SK-N-SH (cell line): ENCODE measurements at regions not wholly inside any gene's neighbourhood (a gene's known extent, or its start where the extent isn't known, plus 50 kb on each side); places are given as distances from the start of the nearest gene placed in this dataset.

ENCODE experiments used
- CTCF ChIA-PET: fragments of 300-600, 350-600 bp; formaldehyde crosslinking; extraction: SDS; loops from one replicate; lab custom pipeline; 2021; lab: Yijun Ruan, JAX
- POLR2A ChIA-PET: fragments of 350-600 bp; sonication (Branson Sonifier 250); formaldehyde crosslinking; extraction: SDS; loops from one replicate; lab custom pipeline; 2020; ENCODE audit warnings: antibody characterized with exemption, inconsistent platforms; lab: Yijun Ruan, JAX
- DNase-seq: peaks from one replicate; pipeline ENCODE4 v3.0.0; 2012
- H2AFZ ChIP-seq: fragments of 200-600 bp; sonication (generic); 2 replicates; pipeline ENCODE4 v1.8.1; 2016; ENCODE audit warnings: antibody characterized with exemption, mild to moderate bottlenecking, low read depth
- H3F3A ChIP-seq: fragments of 200-600 bp; sonication (generic); replicated peaks from 2 replicates; pipeline ENCODE3; 2016; ENCODE audit warnings: antibody characterized with exemption, mild to moderate bottlenecking; ENCODE audit not compliant: insufficient read depth
- H3K27ac ChIP-seq, 2 experiments: fragments of 200-500 bp in 1 of 2; fragments of 200-600 bp in 1 of 2; sonication (Bioruptor generic) in 1 of 2; sonication (generic), shearing (Covaris generic) in 1 of 2; 2 replicates each; pipeline versions ENCODE4 v1.5.1 to v1.6.1; 2014 to 2016; ENCODE audit warnings: low read depth in 2 of 2, inconsistent platforms in 1 of 2, low read length in 1 of 2, mild to moderate bottlenecking in 1 of 2, mixed read lengths in 1 of 2
- H3K27me3 ChIP-seq: fragments of 200-600 bp; sonication (generic), shearing (Covaris generic); 2 replicates; pipeline ENCODE4 v1.6.1; 2016; ENCODE audit warnings: mixed run types; ENCODE audit not compliant: insufficient read depth
- H3K36me3 ChIP-seq, 2 experiments: fragments of 200-500 bp in 1 of 2; fragments of 200-600 bp in 1 of 2; sonication (Bioruptor generic) in 1 of 2; sonication (generic) in 1 of 2; replicated peaks in 1 of 2; 2 replicates each; pipeline versions ENCODE3 to v1.5.1; 2014 to 2016; ENCODE audit warnings: low read length in 1 of 2, mild to moderate bottlenecking in 1 of 2; ENCODE audit not compliant: insufficient read depth in 2 of 2, control insufficient read depth in 1 of 2
- H3K4me1 ChIP-seq, 2 experiments: fragments of 200-500 bp in 1 of 2; fragments of 200-600 bp in 1 of 2; sonication (Bioruptor generic) in 1 of 2; sonication (generic), shearing (Covaris generic) in 1 of 2; 2 replicates each; pipeline versions ENCODE4 v1.5.1 to v1.6.1; 2014 to 2016; ENCODE audit warnings: low read depth in 1 of 2, low read length in 1 of 2, mixed run types in 1 of 2; ENCODE audit not compliant: insufficient read depth in 2 of 2, control insufficient read depth in 1 of 2
- H3K4me2 ChIP-seq: fragments of 200-600 bp; sonication (generic), shearing (Covaris generic); 2 replicates; pipeline ENCODE4 v1.6.1; 2017; ENCODE audit warnings: mixed run types
- H3K4me3 ChIP-seq, 2 experiments: fragments of 200-500 bp in 1 of 2; fragments of 200-600 bp in 1 of 2; sonication (Bioruptor generic) in 1 of 2; sonication (generic), shearing (Covaris generic) in 1 of 2; 2 replicates each; pipeline versions ENCODE4 v1.5.1 to v1.8.1; 2014 to 2016; ENCODE audit warnings: low read depth in 2 of 2, inconsistent platforms in 1 of 2, low read length in 1 of 2, mild to moderate bottlenecking in 1 of 2, mixed read lengths in 1 of 2, moderate library complexity in 1 of 2
- H3K79me2 ChIP-seq: fragments of 200-600 bp; sonication (generic); 2 replicates; pipeline ENCODE4 v1.8.1; 2017; ENCODE audit warnings: mild to moderate bottlenecking; ENCODE audit not compliant: insufficient read depth
- H3K9ac ChIP-seq: fragments of 200-600 bp; sonication (generic); 2 replicates; pipeline ENCODE4 v1.6.1; 2017; ENCODE audit warnings: mixed run types
- H3K9me2 ChIP-seq: fragments of 200-600 bp; sonication (generic); 2 replicates; pipeline ENCODE4 v1.6.1; 2017; ENCODE audit warnings: mixed run types
- H3K9me3 ChIP-seq: fragments of 200-600 bp; sonication (generic); 2 replicates; pipeline ENCODE4 v1.6.1; 2017; ENCODE audit warnings: mixed run types, mild to moderate bottlenecking, moderate library complexity
- H4K20me1 ChIP-seq: fragments of 200-600 bp; sonication (generic); 2 replicates; pipeline ENCODE4 v1.6.1; 2017; ENCODE audit warnings: mild to moderate bottlenecking, mixed run types; ENCODE audit not compliant: insufficient read depth
- CHD2 ChIP-seq: fragments of 150-350 bp; IDR thresholded peaks from 2 replicates; pipeline ENCODE4 v1.6.1; 2018; ENCODE audit warnings: low read length; ENCODE audit not compliant: partially characterized antibody
- EP300 ChIP-seq, 2 experiments: IDR thresholded peaks; 2 replicates each; pipeline versions ENCODE4 v1.4.0 to v1.6.1; 2012; ENCODE audit warnings: borderline replicate concordance in 1 of 2, low read depth in 1 of 2, low read length in 1 of 2
- FOXM1 ChIP-seq: IDR thresholded peaks from 2 replicates; pipeline ENCODE4 v1.4.0; 2012; ENCODE audit warnings: low read depth, mild to moderate bottlenecking
- GABPA ChIP-seq: IDR thresholded peaks from 2 replicates; pipeline ENCODE4 v1.4.0; 2012; ENCODE audit warnings: low read depth, mild to moderate bottlenecking
- GATA2 ChIP-seq: sonication (generic); formaldehyde crosslinking; IDR thresholded peaks from 2 replicates; pipeline ENCODE4 v1.5.0; 2020; ENCODE audit warnings: mild to moderate bottlenecking, missing genetic modification reagents
- POLR2AphosphoS5 ChIP-seq: IDR thresholded peaks from 2 replicates; pipeline ENCODE4 v1.6.1; 2012; ENCODE audit warnings: low read depth, low read length
- RAD21 ChIP-seq: IDR thresholded peaks from 2 replicates; pipeline ENCODE4 v1.6.1; 2012; ENCODE audit warnings: mild to moderate bottlenecking, low read length
- RCOR1 ChIP-seq: fragments of 150-350 bp; IDR thresholded peaks from 2 replicates; pipeline ENCODE4 v1.6.1; 2017; ENCODE audit warnings: antibody characterized with exemption, low read length
- RXRA ChIP-seq: IDR thresholded peaks from 2 replicates; pipeline ENCODE4 v1.4.0; 2012; ENCODE audit warnings: low read depth, mild to moderate bottlenecking, borderline replicate concordance
- SIN3A ChIP-seq: IDR thresholded peaks from 2 replicates; pipeline ENCODE4 v1.6.1; 2012; ENCODE audit warnings: low read depth, mild to moderate bottlenecking, low read length, moderate library complexity, borderline replicate concordance
- TCF12 ChIP-seq: IDR thresholded peaks from 2 replicates; pipeline ENCODE4 v1.4.0; 2012
- WGBS: methylation state at CpG from one replicate; pipeline ENCODE4 v1.1.6; 2017; ENCODE audit warnings: low lambda C conversion rate; 5-methylcytosine and 5-hydroxymethylcytosine counted together
- TF ChIP-seq, protein P1 (sequence below): fragments of 150-350 bp; IDR thresholded peaks from 2 replicates; pipeline ENCODE4 v1.6.1; 2016; ENCODE audit warnings: mild to moderate bottlenecking, low read depth, low read length
- TF ChIP-seq, protein P2 (sequence below): IDR thresholded peaks from 2 replicates; pipeline ENCODE4 v1.4.0; 2012; ENCODE audit warnings: low read depth, borderline replicate concordance
- TF ChIP-seq, protein P3 (sequence below): IDR thresholded peaks from 2 replicates; pipeline ENCODE4 v1.6.1; 2012; ENCODE audit warnings: mild to moderate bottlenecking, low read depth, low read length, moderate library complexity

DNA sequence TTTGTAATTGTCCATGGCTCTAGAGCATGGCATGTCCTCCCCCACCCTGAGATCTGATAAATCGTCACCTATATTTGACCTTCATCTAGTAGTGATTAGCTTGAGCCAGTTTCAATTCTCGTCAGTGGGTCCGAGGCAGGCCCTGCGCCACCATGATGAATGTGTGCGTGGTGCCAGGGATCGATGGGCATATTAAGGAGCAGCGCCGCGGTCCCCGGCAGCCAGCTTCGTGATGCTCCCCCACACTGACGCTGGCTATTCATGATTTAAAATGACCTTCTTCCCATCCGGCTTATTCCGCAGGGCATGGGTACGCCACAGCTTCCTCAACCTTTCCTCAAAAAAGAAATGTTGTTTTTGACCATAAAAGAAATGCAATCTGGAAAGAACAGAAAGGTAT, 68.0 kb downstream of the SLC25A47 start:
- peaks cover 18 to 75% of the 10 kb centered on the region in 2 experiments for H3K4me1 ChIP-seq
- CTCF ChIA-PET: interaction anchor here (0.9 to 15.3 kb wide), 11 partner anchors 8 to 508 kb away, joined by 3 to 310 read pairs (median 6); partner anchors contain the start of gene RTL1
- H3K4me3 ChIP-seq: no peak overlapping the region
- no peaks in the 10 kb centered on the region for H3K27me3 ChIP-seq
- POLR2A ChIA-PET: interaction anchor here (0.6 to 2.7 kb wide), 8 partner anchors 9 to 510 kb away, joined by 4 to 11 read pairs (median 4); no protein-coding TSS in a partner anchor
- H3K36me3 ChIP-seq: no peaks in the 10 kb centered on the region
- H3K9me3 ChIP-seq: no peaks in the 10 kb centered on the region
- peak overlapping the region; percentile 18 to 88; a peak in 3 of 4 replicates for H3K27ac ChIP-seq
- 83% methylated on average over 15 of the region's 15 CpGs for WGBS
- H3F3A ChIP-seq: no peaks in the 10 kb centered on the region
- peaks cover 8% of the 10 kb centered on the region for H3K79me2 ChIP-seq
- no peak for TF ChIP-seq RXRA
- peak; percentile 21; the same call in 1 of the 2 replicates for TF ChIP-seq GATA2
- TF ChIP-seq, protein P1, sequence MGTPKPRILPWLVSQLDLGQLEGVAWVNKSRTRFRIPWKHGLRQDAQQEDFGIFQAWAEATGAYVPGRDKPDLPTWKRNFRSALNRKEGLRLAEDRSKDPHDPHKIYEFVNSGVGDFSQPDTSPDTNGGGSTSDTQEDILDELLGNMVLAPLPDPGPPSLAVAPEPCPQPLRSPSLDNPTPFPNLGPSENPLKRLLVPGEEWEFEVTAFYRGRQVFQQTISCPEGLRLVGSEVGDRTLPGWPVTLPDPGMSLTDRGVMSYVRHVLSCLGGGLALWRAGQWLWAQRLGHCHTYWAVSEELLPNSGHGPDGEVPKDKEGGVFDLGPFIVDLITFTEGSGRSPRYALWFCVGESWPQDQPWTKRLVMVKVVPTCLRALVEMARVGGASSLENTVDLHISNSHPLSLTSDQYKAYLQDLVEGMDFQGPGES: no peak
- H3K9ac ChIP-seq: no peak overlapping the region
- H3K4me2 ChIP-seq: no peak overlapping the region
- no peaks in the 10 kb centered on the region for H4K20me1 ChIP-seq
- H2AFZ ChIP-seq: no peak overlapping the region
- DNase-seq: no peak
- H3K9me2 ChIP-seq: no peaks in the 10 kb centered on the region

DNA sequence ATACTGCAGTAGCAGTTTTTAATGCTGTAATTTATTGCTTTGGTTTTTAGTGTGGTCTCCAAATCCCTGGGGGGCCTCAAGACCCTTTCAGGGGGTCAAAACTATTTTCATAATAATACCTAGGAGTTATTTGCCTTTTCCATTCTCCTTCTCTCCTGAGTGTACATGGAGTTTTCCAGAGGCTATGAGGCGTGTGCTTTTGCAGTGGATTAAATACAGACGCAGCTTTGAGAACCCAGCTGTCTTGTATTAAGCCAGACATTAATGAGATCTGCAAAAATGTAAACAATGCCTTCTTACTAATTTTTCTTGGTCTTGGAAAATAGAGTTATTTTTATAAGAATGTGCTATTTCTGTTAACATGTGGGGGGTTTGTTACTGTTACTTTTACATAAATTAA, 68.6 kb downstream of the SLC25A47 start:
- H3K4me3 ChIP-seq: no peak overlapping the region
- 53% methylated on average over 2 of the region's 2 CpGs for WGBS
- no peaks in the 10 kb centered on the region for H3F3A ChIP-seq
- no peaks in the 10 kb centered on the region for H3K9me3 ChIP-seq
- no peaks in the 10 kb centered on the region for H3K9me2 ChIP-seq
- H3K36me3 ChIP-seq: no peaks in the 10 kb centered on the region
- H3K9ac ChIP-seq: no peak overlapping the region
- H3K27ac ChIP-seq: peak overlapping the region; percentile 18 to 88; a peak in 3 of 4 replicates
- no peak overlapping the region for H2AFZ ChIP-seq
- H4K20me1 ChIP-seq: no peaks in the 10 kb centered on the region
- no peak overlapping the region for H3K4me2 ChIP-seq
- peaks cover 6% of the 10 kb centered on the region for H3K79me2 ChIP-seq
- ChIA-PET POLR2A (interaction anchor here (0.6 to 2.7 kb wide), 10 partner anchors 8 to 510 kb away, joined by 3 to 11 read pairs (median 4); no protein-coding TSS in a partner anchor), CTCF (interaction anchor here (1.0 to 15.3 kb wide), 9 partner anchors 9 to 508 kb away, joined by 3 to 310 read pairs (median 7); partner anchors contain the start of gene RTL1)
- peaks cover 12 to 79% of the 10 kb centered on the region in 2 experiments; a peak in 3 of 4 replicates for H3K4me1 ChIP-seq
- H3K27me3 ChIP-seq: no peaks in the 10 kb centered on the region
- no peak for DNase-seq
- TF ChIP-seq POLR2AphosphoS5: no peak
- no peak for TF ChIP-seq GATA2
- TF ChIP-seq RAD21: 0 out of 2 replicates have a peak, but pooled peaks have one; percentile 9
- TF ChIP-seq TCF12: peak; percentile 64; the same call in 1 of the 2 replicates
- TF ChIP-seq RCOR1: no peak; the same call in 1 of the 2 replicates
- peak in 1 of 2 experiments; percentile 78; a peak in 2 of 4 replicates for TF ChIP-seq EP300 (IDR thresholded peaks at IDR 0.05; ENCODE audit: borderline replicate concordance in 1 of 2, low read depth in 1 of 2, low read length in 1 of 2)
- peak; percentile 30 for TF ChIP-seq CHD2

DNA sequence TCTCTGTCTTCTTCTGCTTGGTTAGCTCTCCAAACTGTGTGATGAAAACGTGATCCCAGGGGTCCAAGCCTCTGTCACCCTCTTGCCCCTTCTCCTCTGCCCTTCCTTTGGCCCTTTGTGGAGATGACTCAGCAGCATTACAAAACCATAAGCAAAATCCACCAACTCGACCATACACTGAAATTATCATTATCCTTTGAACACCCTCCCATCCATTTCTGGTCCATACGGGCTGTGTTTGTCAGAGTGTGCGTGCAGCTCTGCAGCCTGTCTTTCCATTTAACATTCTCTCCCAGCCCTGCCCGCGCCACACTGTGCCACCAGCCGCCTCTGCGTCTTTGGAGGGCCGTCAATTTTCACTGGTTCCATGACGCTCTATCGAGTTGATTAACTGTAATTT, 69.2 kb downstream of the SLC25A47 start:
- no peaks in the 10 kb centered on the region for H3K9me3 ChIP-seq
- no peak for DNase-seq
- H3K79me2 ChIP-seq: peaks cover 4% of the 10 kb centered on the region
- peak overlapping the region; percentile 51; the same call in 1 of the 2 replicates for H3K4me2 ChIP-seq
- no peaks in the 10 kb centered on the region for H3K9me2 ChIP-seq
- no peaks in the 10 kb centered on the region for H3K27me3 ChIP-seq
- H3K4me1 ChIP-seq: peaks cover 12 to 81% of the 10 kb centered on the region in 2 experiments; a peak in 3 of 4 replicates
- no peaks in the 10 kb centered on the region for H4K20me1 ChIP-seq
- H3K27ac ChIP-seq: peak overlapping the region in 1 of 2 experiments; percentile 88; a peak in 2 of 4 replicates
- H3K9ac ChIP-seq: no peak overlapping the region
- no peak overlapping the region for H3K4me3 ChIP-seq
- no peak overlapping the region for H2AFZ ChIP-seq
- H3F3A ChIP-seq: no peaks in the 10 kb centered on the region
- CTCF ChIA-PET: interaction anchor here (1.0 to 15.3 kb wide), 6 partner anchors 9 to 507 kb away, joined by 4 to 310 read pairs (median 80); partner anchors contain the start of gene RTL1
- H3K36me3 ChIP-seq: no peaks in the 10 kb centered on the region
- WGBS: 67% methylated on average over 11 of the region's 11 CpGs
- POLR2A ChIA-PET: interaction anchor here (0.8 to 2.7 kb wide), 6 partner anchors 29 to 304 kb away, joined by 3 to 11 read pairs (median 4); no protein-coding TSS in a partner anchor
- no peak for TF ChIP-seq GABPA
- no peak for TF ChIP-seq FOXM1
- TF ChIP-seq SIN3A: no peak
- no peak for TF ChIP-seq POLR2AphosphoS5
- TF ChIP-seq RXRA: no peak
- TF ChIP-seq, protein P2, sequence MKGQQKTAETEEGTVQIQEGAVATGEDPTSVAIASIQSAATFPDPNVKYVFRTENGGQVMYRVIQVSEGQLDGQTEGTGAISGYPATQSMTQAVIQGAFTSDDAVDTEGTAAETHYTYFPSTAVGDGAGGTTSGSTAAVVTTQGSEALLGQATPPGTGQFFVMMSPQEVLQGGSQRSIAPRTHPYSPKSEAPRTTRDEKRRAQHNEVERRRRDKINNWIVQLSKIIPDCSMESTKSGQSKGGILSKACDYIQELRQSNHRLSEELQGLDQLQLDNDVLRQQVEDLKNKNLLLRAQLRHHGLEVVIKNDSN: no peak
- TF ChIP-seq, protein P3, sequence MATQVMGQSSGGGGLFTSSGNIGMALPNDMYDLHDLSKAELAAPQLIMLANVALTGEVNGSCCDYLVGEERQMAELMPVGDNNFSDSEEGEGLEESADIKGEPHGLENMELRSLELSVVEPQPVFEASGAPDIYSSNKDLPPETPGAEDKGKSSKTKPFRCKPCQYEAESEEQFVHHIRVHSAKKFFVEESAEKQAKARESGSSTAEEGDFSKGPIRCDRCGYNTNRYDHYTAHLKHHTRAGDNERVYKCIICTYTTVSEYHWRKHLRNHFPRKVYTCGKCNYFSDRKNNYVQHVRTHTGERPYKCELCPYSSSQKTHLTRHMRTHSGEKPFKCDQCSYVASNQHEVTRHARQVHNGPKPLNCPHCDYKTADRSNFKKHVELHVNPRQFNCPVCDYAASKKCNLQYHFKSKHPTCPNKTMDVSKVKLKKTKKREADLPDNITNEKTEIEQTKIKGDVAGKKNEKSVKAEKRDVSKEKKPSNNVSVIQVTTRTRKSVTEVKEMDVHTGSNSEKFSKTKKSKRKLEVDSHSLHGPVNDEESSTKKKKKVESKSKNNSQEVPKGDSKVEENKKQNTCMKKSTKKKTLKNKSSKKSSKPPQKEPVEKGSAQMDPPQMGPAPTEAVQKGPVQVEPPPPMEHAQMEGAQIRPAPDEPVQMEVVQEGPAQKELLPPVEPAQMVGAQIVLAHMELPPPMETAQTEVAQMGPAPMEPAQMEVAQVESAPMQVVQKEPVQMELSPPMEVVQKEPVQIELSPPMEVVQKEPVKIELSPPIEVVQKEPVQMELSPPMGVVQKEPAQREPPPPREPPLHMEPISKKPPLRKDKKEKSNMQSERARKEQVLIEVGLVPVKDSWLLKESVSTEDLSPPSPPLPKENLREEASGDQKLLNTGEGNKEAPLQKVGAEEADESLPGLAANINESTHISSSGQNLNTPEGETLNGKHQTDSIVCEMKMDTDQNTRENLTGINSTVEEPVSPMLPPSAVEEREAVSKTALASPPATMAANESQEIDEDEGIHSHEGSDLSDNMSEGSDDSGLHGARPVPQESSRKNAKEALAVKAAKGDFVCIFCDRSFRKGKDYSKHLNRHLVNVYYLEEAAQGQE: no peak
